GM23338 (cell line): ENCODE measurements at regions not wholly inside any gene's neighbourhood (a gene's known extent, or its start where the extent isn't known, plus 50 kb on each side); places are given as distances from the start of the nearest gene placed in this dataset.

Experiments
- ATAC-seq: fragments of 200-7000 bp; cut with Tn5 transposase; 3 replicates; pipeline ENCODE4 v1.9.1; 2020
- DNase-seq: peaks from one replicate; pipeline ENCODE4 v3.0.0-alpha.2; 2015; ENCODE audit warnings: low spot score
- H2AFZ ChIP-seq: fragments of 200-600 bp; sonication (generic); 2 replicates; pipeline ENCODE4 v1.8.0; 2016; ENCODE audit warnings: antibody characterized with exemption, mild to moderate bottlenecking, moderate library complexity
- H3F3A ChIP-seq: fragments of 200-600 bp; sonication (generic); replicated peaks from 2 replicates; pipeline ENCODE4 v1.8.0; 2017; ENCODE audit warnings: antibody characterized with exemption, mixed run types, low read depth
- H3K27ac ChIP-seq: fragments of 200-600 bp; sonication (generic); 2 replicates; pipeline ENCODE4 v1.6.1; 2016; ENCODE audit warnings: low read depth
- H3K27me3 ChIP-seq: fragments of 200-600 bp; sonication (generic); 2 replicates; pipeline ENCODE4 v1.8.0; 2016; ENCODE audit warnings: mild to moderate bottlenecking, mixed run types, moderate library complexity; ENCODE audit not compliant: insufficient read depth
- H3K36me3 ChIP-seq: fragments of 200-600 bp; sonication (generic); 2 replicates; pipeline ENCODE4 v1.8.0; 2016; ENCODE audit warnings: mild to moderate bottlenecking; ENCODE audit not compliant: insufficient read depth
- H3K4me1 ChIP-seq: fragments of 200-600 bp; sonication (generic); 2 replicates; pipeline ENCODE4 v1.8.0; 2016; ENCODE audit warnings: mild to moderate bottlenecking, moderate library complexity; ENCODE audit not compliant: insufficient read depth
- H3K4me2 ChIP-seq: fragments of 200-600 bp; sonication (generic); 2 replicates; pipeline ENCODE4 v1.7.1; 2017; ENCODE audit warnings: mixed run types
- H3K4me3 ChIP-seq: fragments of 200-600 bp; sonication (generic); 2 replicates; pipeline ENCODE4 v1.6.1; 2016; ENCODE audit warnings: mixed run types
- H3K79me2 ChIP-seq: fragments of 200-600 bp; sonication (generic); replicated peaks from 2 replicates; pipeline ENCODE4 v1.8.0; 2017; ENCODE audit warnings: mild to moderate bottlenecking; ENCODE audit not compliant: insufficient read depth
- H3K9me2 ChIP-seq: fragments of 200-600 bp; sonication (generic); 2 replicates; pipeline ENCODE4 v1.8.0; 2017; ENCODE audit not compliant: insufficient read depth
- H4K20me1 ChIP-seq: fragments of 200-600 bp; sonication (generic); replicated peaks from 2 replicates; pipeline ENCODE4 v1.8.0; 2017; ENCODE audit warnings: mild to moderate bottlenecking; ENCODE audit not compliant: insufficient read depth
- H3K27ac Mint-ChIP-seq: 2 replicates; pipeline ENCODE4 v1.8.0; 2020; ENCODE audit warnings: inconsistent platforms, mild to moderate bottlenecking, moderate library complexity, mixed read lengths
- H3K27me3 Mint-ChIP-seq: 3 replicates; pipeline ENCODE4 v1.8.0; 2022; ENCODE audit warnings: low read depth, mild to moderate bottlenecking, moderate library complexity, mixed read lengths, inconsistent platforms; ENCODE audit not compliant: insufficient read depth, poor library complexity
- H3K36me3 Mint-ChIP-seq: 3 replicates; pipeline ENCODE4 v1.8.0; 2021; ENCODE audit warnings: low read depth, mild to moderate bottlenecking, inconsistent platforms, moderate library complexity, mixed read lengths
- H3K4me1 Mint-ChIP-seq: 3 replicates; pipeline ENCODE4 v1.8.0; 2020; ENCODE audit warnings: mild to moderate bottlenecking, inconsistent platforms, mixed read lengths
- H3K4me3 Mint-ChIP-seq: 3 replicates; pipeline ENCODE4 v1.8.0; 2021; ENCODE audit warnings: moderate library complexity, mild to moderate bottlenecking, inconsistent platforms, mixed read lengths
- H3K9me3 Mint-ChIP-seq: 3 replicates; pipeline ENCODE4 v1.8.0; 2020; ENCODE audit warnings: moderate library complexity, mild to moderate bottlenecking, inconsistent platforms, mixed read lengths
- EZH2 ChIP-seq: fragments of 200-600 bp; sonication (generic); IDR thresholded peaks from one replicate; pipeline ENCODE4 v1.8.0; 2017; ENCODE audit warnings: antibody characterized with exemption, mild to moderate bottlenecking, low read depth; ENCODE audit not compliant: unreplicated experiment
- EZH2phosphoT487 ChIP-seq: fragments of 200-600 bp; sonication (generic); IDR thresholded peaks from one replicate; pipeline ENCODE4 v1.8.1; 2018; ENCODE audit warnings: antibody characterized with exemption; ENCODE audit not compliant: unreplicated experiment
- NANOG ChIP-seq: IDR thresholded peaks from 2 replicates; pipeline ENCODE4 v1.6.1; 2016; ENCODE audit warnings: antibody characterized with exemption, borderline replicate concordance
- ZNF114 ChIP-seq: fragments of 250-450 bp; sonication (Bioruptor Pico); IDR thresholded peaks from 2 replicates; pipeline ENCODE4 v1.5.0; 2020; ENCODE audit warnings: mild to moderate bottlenecking, moderate library complexity
- ZNF331 ChIP-seq: fragments of 250-450 bp; sonication (Bioruptor Pico); IDR thresholded peaks from 2 replicates; pipeline ENCODE4 v1.5.0; 2020; ENCODE audit warnings: low read depth, mild to moderate bottlenecking, moderate library complexity
- TF ChIP-seq, protein P1 (sequence below): fragments of 250-450 bp; sonication (Bioruptor Pico); IDR thresholded peaks from 2 replicates; pipeline ENCODE4 v1.5.0; 2020; ENCODE audit warnings: mild to moderate bottlenecking, moderate library complexity

DNA sequence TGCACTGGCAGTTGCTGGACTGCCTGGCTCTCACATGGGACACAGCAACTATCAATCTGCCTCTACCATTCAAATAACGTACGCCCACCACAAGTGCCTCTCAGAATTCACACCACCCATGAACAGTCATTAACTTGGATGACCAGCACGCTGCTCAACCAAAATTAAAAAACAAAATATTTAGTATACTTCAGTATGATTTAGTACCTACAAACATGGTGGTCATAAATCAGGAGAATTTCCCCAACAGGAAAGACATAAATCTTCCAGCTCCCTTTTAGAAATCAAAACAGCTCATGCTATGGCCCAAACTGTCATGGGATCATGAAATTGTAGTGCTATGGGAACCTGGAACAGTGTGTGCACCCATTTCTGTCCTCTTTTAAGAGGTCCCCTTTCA, 317.4 kb upstream of the ETAA1 start:
- no peaks in the 10 kb centered on the region; the same call in none of the 2 replicates for H3K9me2 ChIP-seq
- H3K27ac ChIP-seq: no peak overlapping the region
- no peak overlapping the region for H2AFZ ChIP-seq
- no peaks in the 10 kb centered on the region for H3K27me3 Mint-ChIP-seq
- H3K27me3 ChIP-seq: no peaks in the 10 kb centered on the region
- H3K4me1 Mint-ChIP-seq: no peaks in the 10 kb centered on the region; the same call in 2 of the 3 replicates
- no peaks in the 10 kb centered on the region for H3K36me3 Mint-ChIP-seq
- DNase-seq (no peak), ATAC-seq (no peak)
- H3K4me3 Mint-ChIP-seq: no peak overlapping the region
- no peaks in the 10 kb centered on the region for H3K79me2 ChIP-seq
- no peak overlapping the region for H3K27ac Mint-ChIP-seq
- H3K9me3 Mint-ChIP-seq: peaks cover 7% of the 10 kb centered on the region; the same call in 2 of the 3 replicates
- H3F3A ChIP-seq: no peaks in the 10 kb centered on the region
- TF ChIP-seq NANOG (no peak), EZH2 (no peak), ZNF114 (no peak)
- TF ChIP-seq, protein P1, sequence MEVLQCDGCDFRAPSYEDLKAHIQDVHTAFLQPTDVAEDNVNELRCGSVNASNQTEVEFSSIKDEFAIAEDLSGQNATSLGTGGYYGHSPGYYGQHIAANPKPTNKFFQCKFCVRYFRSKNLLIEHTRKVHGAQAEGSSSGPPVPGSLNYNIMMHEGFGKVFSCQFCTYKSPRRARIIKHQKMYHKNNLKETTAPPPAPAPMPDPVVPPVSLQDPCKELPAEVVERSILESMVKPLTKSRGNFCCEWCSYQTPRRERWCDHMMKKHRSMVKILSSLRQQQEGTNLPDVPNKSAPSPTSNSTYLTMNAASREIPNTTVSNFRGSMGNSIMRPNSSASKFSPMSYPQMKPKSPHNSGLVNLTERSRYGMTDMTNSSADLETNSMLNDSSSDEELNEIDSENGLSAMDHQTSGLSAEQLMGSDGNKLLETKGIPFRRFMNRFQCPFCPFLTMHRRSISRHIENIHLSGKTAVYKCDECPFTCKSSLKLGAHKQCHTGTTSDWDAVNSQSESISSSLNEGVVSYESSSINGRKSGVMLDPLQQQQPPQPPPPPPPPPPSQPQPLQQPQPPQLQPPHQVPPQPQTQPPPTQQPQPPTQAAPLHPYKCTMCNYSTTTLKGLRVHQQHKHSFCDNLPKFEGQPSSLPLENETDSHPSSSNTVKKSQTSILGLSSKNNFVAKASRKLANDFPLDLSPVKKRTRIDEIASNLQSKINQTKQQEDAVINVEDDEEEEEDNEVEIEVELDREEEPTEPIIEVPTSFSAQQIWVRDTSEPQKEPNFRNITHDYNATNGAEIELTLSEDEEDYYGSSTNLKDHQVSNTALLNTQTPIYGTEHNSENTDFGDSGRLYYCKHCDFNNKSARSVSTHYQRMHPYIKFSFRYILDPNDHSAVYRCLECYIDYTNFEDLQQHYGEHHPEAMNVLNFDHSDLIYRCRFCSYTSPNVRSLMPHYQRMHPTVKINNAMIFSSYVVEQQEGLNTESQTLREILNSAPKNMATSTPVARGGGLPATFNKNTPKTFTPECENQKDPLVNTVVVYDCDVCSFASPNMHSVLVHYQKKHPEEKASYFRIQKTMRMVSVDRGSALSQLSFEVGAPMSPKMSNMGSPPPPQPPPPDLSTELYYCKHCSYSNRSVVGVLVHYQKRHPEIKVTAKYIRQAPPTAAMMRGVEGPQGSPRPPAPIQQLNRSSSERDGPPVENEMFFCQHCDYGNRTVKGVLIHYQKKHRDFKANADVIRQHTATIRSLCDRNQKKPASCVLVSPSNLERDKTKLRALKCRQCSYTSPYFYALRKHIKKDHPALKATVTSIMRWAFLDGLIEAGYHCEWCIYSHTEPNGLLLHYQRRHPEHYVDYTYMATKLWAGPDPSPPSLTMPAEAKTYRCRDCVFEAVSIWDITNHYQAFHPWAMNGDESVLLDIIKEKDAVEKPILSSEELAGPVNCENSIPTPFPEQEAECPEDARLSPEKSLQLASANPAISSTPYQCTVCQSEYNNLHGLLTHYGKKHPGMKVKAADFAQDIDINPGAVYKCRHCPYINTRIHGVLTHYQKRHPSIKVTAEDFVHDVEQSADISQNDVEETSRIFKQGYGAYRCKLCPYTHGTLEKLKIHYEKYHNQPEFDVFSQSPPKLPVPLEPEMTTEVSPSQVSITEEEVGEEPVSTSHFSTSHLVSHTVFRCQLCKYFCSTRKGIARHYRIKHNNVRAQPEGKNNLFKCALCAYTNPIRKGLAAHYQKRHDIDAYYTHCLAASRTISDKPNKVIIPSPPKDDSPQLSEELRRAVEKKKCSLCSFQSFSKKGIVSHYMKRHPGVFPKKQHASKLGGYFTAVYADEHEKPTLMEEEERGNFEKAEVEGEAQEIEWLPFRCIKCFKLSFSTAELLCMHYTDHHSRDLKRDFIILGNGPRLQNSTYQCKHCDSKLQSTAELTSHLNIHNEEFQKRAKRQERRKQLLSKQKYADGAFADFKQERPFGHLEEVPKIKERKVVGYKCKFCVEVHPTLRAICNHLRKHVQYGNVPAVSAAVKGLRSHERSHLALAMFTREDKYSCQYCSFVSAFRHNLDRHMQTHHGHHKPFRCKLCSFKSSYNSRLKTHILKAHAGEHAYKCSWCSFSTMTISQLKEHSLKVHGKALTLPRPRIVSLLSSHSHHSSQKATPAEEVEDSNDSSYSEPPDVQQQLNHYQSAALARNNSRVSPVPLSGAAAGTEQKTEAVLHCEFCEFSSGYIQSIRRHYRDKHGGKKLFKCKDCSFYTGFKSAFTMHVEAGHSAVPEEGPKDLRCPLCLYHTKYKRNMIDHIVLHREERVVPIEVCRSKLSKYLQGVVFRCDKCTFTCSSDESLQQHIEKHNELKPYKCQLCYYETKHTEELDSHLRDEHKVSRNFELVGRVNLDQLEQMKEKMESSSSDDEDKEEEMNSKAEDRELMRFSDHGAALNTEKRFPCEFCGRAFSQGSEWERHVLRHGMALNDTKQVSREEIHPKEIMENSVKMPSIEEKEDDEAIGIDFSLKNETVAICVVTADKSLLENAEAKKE (CRISPR knock-in tag): no peak
- no peaks in the 10 kb centered on the region for H4K20me1 ChIP-seq
- H3K4me2 ChIP-seq: no peak overlapping the region
- no peaks in the 10 kb centered on the region for H3K36me3 ChIP-seq
- H3K4me3 ChIP-seq: no peak overlapping the region
- no peaks in the 10 kb centered on the region for H3K4me1 ChIP-seq

DNA sequence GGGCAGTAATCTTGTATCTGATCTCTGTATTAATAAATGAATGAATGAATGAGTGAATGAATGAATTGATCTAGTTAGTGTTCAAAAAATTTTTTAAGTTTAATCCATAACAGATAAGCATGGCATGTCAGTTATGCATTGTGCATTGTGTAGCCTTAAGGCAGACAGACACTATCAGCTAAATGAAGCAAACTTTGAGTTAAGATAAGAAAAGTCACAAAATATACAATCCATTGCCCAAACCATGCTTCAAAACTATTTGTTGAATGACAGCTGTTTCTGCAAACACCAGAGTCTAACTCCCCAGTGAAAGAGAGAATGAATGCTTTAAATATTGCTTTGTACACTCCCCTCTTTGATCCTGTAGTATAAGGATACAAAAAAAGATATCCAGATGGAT, 314.3 kb upstream of the ETAA1 start:
- H3K27ac ChIP-seq: no peak overlapping the region
- no peaks in the 10 kb centered on the region; the same call in none of the 2 replicates for H3K9me2 ChIP-seq
- ATAC-seq (no peak), DNase-seq (no peak)
- Mint-ChIP-seq H3K36me3 (no peaks in the 10 kb centered on the region), H3K4me1 (no peaks in the 10 kb centered on the region), H3K27me3 (no peaks in the 10 kb centered on the region), H3K4me3 (no peak overlapping the region), H3K9me3 (peaks cover 7% of the 10 kb centered on the region; the same call in 2 of the 3 replicates), H3K27ac (no peak overlapping the region)
- H3K79me2 ChIP-seq: no peaks in the 10 kb centered on the region
- H2AFZ ChIP-seq: no peak overlapping the region
- no peaks in the 10 kb centered on the region for H3K4me1 ChIP-seq
- H3K4me3 ChIP-seq: no peak overlapping the region
- H3K36me3 ChIP-seq: no peaks in the 10 kb centered on the region
- no peak overlapping the region for H3K4me2 ChIP-seq
- no peaks in the 10 kb centered on the region for H3K27me3 ChIP-seq
- no peaks in the 10 kb centered on the region for H4K20me1 ChIP-seq
- no peaks in the 10 kb centered on the region for H3F3A ChIP-seq
- TF ChIP-seq ZNF114 (no peak), EZH2 (no peak), ZNF331 (no peak), NANOG (no peak), EZH2phosphoT487 (no peak)
- TF ChIP-seq, protein P1 (CRISPR knock-in tag): no peak
